Astrocyte of the spinal cord (primary cell): ENCODE measurements at regions not wholly inside any gene's neighbourhood (a gene's known extent, or its start where the extent isn't known, plus 50 kb on each side); places are given as distances from the start of the nearest gene placed in this dataset.

Source experiments
- DNase-seq: peaks from one replicate; pipeline ENCODE4 v3.0.0; 2011; ENCODE audit warnings: low read depth, low spot score
- H3K4me3 ChIP-seq: 2 replicates; pipeline ENCODE4 v1.5.1; 2011; ENCODE audit warnings: low read depth, mild to moderate bottlenecking, low read length, moderate library complexity
- in situ Hi-C: cut with HindIII; loops from 2 replicates; pipeline ENCODE4 v1.10.0; 2017; ENCODE audit warnings: low sequenced_read_pairs
- TF ChIP-seq, protein P1 (sequence below): IDR thresholded peaks from 2 replicates; pipeline ENCODE4 v1.5.1; 2012; ENCODE audit warnings: low read depth, mild to moderate bottlenecking, low read length, inconsistent platforms

DNA sequence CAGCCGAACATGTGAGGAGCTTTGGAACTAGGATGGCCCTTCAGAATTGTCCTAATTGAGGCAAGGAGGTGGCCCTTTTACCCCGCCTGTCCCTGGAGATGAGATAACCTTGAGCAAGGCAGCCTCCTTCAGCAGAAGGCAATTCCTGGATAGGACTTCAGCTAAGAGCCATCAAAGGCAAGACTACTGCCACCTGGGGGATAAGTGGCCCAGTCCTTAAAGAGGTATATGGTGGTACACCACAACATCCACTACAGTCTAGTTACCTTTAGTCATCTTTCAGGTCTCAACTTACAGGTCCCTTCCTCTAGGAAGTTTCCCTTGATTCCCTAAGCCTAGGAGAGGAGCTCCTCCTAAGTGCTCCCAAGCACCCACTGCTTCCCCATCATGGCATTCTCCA lies 204.2 kb upstream of the CDKN3 start:
- no peak for DNase-seq
- in situ Hi-C loops: no loop called here
- TF ChIP-seq, protein P1, sequence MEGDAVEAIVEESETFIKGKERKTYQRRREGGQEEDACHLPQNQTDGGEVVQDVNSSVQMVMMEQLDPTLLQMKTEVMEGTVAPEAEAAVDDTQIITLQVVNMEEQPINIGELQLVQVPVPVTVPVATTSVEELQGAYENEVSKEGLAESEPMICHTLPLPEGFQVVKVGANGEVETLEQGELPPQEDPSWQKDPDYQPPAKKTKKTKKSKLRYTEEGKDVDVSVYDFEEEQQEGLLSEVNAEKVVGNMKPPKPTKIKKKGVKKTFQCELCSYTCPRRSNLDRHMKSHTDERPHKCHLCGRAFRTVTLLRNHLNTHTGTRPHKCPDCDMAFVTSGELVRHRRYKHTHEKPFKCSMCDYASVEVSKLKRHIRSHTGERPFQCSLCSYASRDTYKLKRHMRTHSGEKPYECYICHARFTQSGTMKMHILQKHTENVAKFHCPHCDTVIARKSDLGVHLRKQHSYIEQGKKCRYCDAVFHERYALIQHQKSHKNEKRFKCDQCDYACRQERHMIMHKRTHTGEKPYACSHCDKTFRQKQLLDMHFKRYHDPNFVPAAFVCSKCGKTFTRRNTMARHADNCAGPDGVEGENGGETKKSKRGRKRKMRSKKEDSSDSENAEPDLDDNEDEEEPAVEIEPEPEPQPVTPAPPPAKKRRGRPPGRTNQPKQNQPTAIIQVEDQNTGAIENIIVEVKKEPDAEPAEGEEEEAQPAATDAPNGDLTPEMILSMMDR: no peak
- H3K4me3 ChIP-seq: no peak overlapping the region

DNA sequence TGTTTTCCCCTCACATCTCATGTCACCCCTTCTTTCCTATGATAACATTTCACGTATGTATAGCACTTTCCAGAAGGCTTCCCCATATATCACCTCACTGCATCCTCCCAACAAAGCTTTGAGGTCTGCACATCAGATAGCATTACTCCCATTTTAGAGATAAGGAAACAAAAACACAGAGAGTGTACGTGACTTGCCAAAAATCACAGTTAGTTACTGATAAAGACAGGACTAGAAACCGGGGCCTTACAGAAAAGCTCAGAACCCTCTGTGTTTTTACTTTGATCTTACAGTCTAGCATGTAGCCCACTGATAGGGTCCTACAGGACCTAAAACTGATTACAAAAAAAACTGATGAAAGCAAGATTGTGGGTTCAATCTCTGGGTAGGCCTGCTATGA lies 202.9 kb upstream of the CDKN3 start:
- in situ Hi-C loops: no loop called here
- no peak overlapping the region for H3K4me3 ChIP-seq
- TF ChIP-seq, protein P1: no peak
- no peak for DNase-seq

DNA sequence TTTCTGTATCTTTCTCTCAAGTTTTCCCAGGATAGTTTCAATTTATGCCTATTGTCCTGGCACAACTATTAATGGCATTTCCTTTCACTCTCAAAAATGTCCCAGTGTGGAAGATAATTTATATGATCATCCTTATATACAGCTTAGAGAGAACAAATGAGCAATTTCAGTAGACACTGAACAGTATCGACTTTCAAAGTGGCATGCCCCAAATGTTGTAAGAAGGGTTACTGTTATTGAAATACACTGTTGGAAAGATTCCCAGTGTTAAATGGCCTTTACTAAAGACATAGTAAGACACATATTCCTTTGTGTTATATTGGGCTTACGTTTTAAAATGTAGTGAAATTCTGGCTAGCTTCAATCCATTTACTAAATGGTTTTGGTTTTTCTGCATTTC lies 202.3 kb upstream of the CDKN3 start:
- DNase-seq: peak; percentile 25
- in situ Hi-C loops: no loop called here
- H3K4me3 ChIP-seq: no peak overlapping the region
- TF ChIP-seq, protein P1: no peak

DNA sequence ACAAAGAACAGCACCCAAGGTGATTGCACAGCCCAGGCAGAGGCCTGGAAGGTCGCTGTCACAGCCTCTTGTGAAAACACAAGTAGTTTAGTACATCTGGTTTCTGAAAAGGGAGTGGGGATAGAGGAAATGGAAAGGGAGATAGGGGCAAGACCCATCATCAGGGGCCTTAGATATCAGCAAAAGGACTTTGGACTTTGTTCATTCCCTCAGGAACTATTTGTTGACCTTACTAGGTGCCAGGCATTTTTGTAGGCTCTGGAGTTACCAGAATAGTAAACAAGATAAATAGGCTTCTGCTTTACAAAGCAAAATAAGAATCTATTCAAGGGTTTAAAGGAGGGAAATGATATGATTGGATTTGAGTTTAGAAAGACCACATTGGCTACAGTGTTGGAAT lies 199.4 kb upstream of the CDKN3 start:
- DNase-seq: no peak
- in situ Hi-C loops: no loop called here
- TF ChIP-seq, protein P1: no peak
- H3K4me3 ChIP-seq: no peak overlapping the region

DNA sequence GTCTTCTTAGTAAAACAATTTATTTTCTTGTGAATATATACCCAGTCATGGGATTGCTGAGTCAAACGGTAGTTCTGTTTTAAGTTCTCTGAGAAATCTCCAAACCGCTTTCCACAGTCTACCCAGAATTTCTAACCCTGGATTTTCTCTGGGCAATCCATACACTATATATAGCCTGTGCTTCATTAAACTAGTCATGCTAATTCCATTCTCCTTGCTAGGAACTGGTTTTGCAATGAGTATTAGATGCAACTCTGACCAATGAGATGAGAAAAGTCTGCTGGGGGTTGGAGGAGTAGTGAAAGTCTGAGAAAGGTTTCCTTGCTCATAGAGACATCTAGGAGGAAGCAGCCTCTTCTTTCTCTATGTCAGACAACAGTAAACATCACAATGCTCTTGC lies 196.1 kb upstream of the CDKN3 start:
- TF ChIP-seq, protein P1: no peak
- H3K4me3 ChIP-seq: no peak overlapping the region
- no peak for DNase-seq
- in situ Hi-C loops: no loop called here

DNA sequence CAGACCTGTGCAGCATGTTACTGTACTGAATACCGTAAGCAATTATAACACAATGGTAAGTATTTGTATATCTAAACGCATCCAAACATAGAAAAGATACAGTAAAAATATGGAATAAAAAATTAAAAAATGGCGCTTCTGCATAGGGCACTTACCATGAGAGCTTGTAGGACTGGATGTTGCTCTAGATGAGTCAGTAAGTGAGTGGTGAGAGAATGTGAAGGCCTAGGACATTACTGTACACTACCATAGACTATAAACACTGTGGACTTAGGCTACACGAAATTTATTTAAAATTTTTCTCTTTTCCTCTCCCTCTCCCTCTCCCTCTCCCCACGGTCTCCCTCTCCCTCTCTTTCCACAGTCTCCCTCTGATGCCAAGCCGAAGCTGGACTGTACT lies 194.5 kb upstream of the CDKN3 start:
- no peak overlapping the region for H3K4me3 ChIP-seq
- TF ChIP-seq, protein P1: no peak
- in situ Hi-C loops: no loop called here
- no peak for DNase-seq

DNA sequence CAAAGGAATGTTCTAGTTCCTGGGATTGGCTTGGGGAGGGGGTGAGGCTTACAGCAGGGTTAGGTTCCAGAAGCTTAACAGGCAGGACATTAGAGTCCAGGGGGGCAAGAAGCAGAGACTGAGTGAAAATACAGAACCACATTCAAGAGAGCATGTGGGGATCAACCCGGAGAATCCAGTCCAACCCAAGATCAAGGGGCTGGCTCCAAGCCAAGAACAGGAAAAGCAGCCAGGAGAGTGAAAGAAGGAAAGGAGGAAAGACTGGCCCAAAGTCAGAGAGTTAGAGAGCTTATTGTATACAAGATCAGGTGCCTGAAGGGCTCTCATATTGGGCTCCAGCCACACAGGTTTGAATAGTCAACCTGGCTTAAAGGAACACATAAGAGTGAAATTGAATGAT lies 190.3 kb upstream of the CDKN3 start:
- in situ Hi-C loops: no loop called here
- H3K4me3 ChIP-seq: no peak overlapping the region
- no peak for DNase-seq
- TF ChIP-seq, protein P1: no peak
